ENCODE measurements at regions not wholly inside any gene's neighbourhood (a gene's known extent, or its start where the extent isn't known, plus 50 kb on each side); places are given as distances from the start of the nearest gene placed in this dataset.

GRCh38 chr2:41283079-41283775 lies 764.6 kb upstream of the PKDCC start:
- peaks cover 2% of the 10 kb centered on the region for H3K9me3 ChIP-seq (ENCODE audit: severe bottlenecking)
- ATAC-seq (ENCODE audit: low read depth) (no peak), DNase-seq (ENCODE audit: low spot score) (no peak)
- no peak overlapping the region for H3K27ac ChIP-seq (ENCODE audit: poor library complexity, severe bottlenecking)
- H3K27me3 ChIP-seq (ENCODE audit: insufficient read depth, poor library complexity, severe bottlenecking): no peaks in the 10 kb centered on the region
- no peaks in the 10 kb centered on the region for H3K4me1 ChIP-seq (ENCODE audit: insufficient read depth, poor library complexity, severe bottlenecking)
- TF ChIP-seq, protein P1, sequence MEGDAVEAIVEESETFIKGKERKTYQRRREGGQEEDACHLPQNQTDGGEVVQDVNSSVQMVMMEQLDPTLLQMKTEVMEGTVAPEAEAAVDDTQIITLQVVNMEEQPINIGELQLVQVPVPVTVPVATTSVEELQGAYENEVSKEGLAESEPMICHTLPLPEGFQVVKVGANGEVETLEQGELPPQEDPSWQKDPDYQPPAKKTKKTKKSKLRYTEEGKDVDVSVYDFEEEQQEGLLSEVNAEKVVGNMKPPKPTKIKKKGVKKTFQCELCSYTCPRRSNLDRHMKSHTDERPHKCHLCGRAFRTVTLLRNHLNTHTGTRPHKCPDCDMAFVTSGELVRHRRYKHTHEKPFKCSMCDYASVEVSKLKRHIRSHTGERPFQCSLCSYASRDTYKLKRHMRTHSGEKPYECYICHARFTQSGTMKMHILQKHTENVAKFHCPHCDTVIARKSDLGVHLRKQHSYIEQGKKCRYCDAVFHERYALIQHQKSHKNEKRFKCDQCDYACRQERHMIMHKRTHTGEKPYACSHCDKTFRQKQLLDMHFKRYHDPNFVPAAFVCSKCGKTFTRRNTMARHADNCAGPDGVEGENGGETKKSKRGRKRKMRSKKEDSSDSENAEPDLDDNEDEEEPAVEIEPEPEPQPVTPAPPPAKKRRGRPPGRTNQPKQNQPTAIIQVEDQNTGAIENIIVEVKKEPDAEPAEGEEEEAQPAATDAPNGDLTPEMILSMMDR (IDR thresholded peaks at IDR 0.05; ENCODE audit: poor library complexity, severe bottlenecking): no peak
- H3K4me3 ChIP-seq (ENCODE audit: severe bottlenecking): no peak overlapping the region
- no peaks in the 10 kb centered on the region for H3K36me3 ChIP-seq (ENCODE audit: low read depth)

- Histone ChIP-seq H3K4me3 (ENCODE audit: severe bottlenecking) (no peak overlapping the region), H3K9me3 (ENCODE audit: severe bottlenecking) (no peaks in the 10 kb centered on the region), H3K27me3 (ENCODE audit: insufficient read depth, poor library complexity, severe bottlenecking) (peaks cover 3% of the 10 kb centered on the region), H3K4me1 (ENCODE audit: insufficient read depth, poor library complexity, severe bottlenecking) (no peaks in the 10 kb centered on the region), H3K27ac (ENCODE audit: poor library complexity, severe bottlenecking) (no peak overlapping the region), H3K36me3 (ENCODE audit: low read depth) (no peaks in the 10 kb centered on the region)
- TF ChIP-seq, protein P1 (IDR thresholded peaks at IDR 0.05; ENCODE audit: poor library complexity, severe bottlenecking): no peak
- DNase-seq (ENCODE audit: low spot score) (no peak), ATAC-seq (ENCODE audit: low read depth) (no peak)
Measured at GRCh38 chr2:41293491-41293890, 754.3 kb upstream of the PKDCC start.

DNA sequence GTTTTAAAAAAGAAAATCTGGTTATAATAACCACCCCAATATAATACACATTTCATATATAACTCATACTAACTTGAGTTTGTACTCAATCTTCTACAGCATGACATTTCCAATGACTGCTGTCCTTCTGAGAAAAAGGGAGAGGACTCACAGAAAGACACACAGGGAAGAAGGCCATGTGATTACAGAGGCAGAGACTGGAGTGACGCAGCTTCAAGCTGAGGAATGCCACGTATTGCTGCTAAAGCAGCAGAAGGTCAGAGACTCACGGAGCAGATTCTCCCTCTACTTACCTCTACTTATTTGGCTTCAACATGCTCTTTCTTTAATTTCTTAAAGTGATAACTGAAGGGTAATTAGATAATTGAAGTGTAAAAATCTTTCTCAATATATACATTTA lies 753.5 kb upstream of the PKDCC start:
- Histone ChIP-seq H3K4me1 (ENCODE audit: insufficient read depth, poor library complexity, severe bottlenecking) (no peaks in the 10 kb centered on the region), H3K4me3 (ENCODE audit: severe bottlenecking) (no peak overlapping the region), H3K27me3 (ENCODE audit: insufficient read depth, poor library complexity, severe bottlenecking) (peaks cover 3% of the 10 kb centered on the region), H3K9me3 (ENCODE audit: severe bottlenecking) (no peaks in the 10 kb centered on the region), H3K36me3 (ENCODE audit: low read depth) (no peaks in the 10 kb centered on the region), H3K27ac (ENCODE audit: poor library complexity, severe bottlenecking) (no peak overlapping the region)
- DNase-seq (ENCODE audit: low spot score): no peak
- no peak for ATAC-seq (ENCODE audit: low read depth)
- TF ChIP-seq, protein P1 (IDR thresholded peaks at IDR 0.05; ENCODE audit: poor library complexity, severe bottlenecking): no peak

GRCh38 chr2:41313082-41313481 lies 734.7 kb upstream of the PKDCC start:
- no peak overlapping the region for H3K27ac ChIP-seq (ENCODE audit: poor library complexity, severe bottlenecking)
- TF ChIP-seq, protein P1 (IDR thresholded peaks at IDR 0.05; ENCODE audit: poor library complexity, severe bottlenecking): no peak
- no peak for ATAC-seq (ENCODE audit: low read depth)
- H3K4me3 ChIP-seq (ENCODE audit: severe bottlenecking): no peak overlapping the region
- H3K9me3 ChIP-seq (ENCODE audit: severe bottlenecking): no peaks in the 10 kb centered on the region
- no peaks in the 10 kb centered on the region for H3K27me3 ChIP-seq (ENCODE audit: insufficient read depth, poor library complexity, severe bottlenecking)
- H3K36me3 ChIP-seq (ENCODE audit: low read depth): no peaks in the 10 kb centered on the region
- no peak for DNase-seq (ENCODE audit: low spot score)
- H3K4me1 ChIP-seq (ENCODE audit: insufficient read depth, poor library complexity, severe bottlenecking): no peaks in the 10 kb centered on the region

GRCh38 chr2:41314511-41315070 lies 733.2 kb upstream of the PKDCC start:
- Histone ChIP-seq H3K36me3 (ENCODE audit: low read depth) (no peaks in the 10 kb centered on the region), H3K4me1 (ENCODE audit: insufficient read depth, poor library complexity, severe bottlenecking) (no peaks in the 10 kb centered on the region), H3K9me3 (ENCODE audit: severe bottlenecking) (no peaks in the 10 kb centered on the region), H3K27me3 (ENCODE audit: insufficient read depth, poor library complexity, severe bottlenecking) (no peaks in the 10 kb centered on the region), H3K27ac (ENCODE audit: poor library complexity, severe bottlenecking) (no peak overlapping the region), H3K4me3 (ENCODE audit: severe bottlenecking) (no peak overlapping the region)
- DNase-seq (ENCODE audit: low spot score) (no peak), ATAC-seq (ENCODE audit: low read depth) (no peak)
- TF ChIP-seq, protein P1 (IDR thresholded peaks at IDR 0.05; ENCODE audit: poor library complexity, severe bottlenecking): no peak

Measured in RWPE2 (cell line).